GM23338 (cell line): ENCODE measurements at regions not wholly inside any gene's neighbourhood (a gene's known extent, or its start where the extent isn't known, plus 50 kb on each side); places are given as distances from the start of the nearest gene placed in this dataset.

Source experiments
- CREB1 ChIP-seq: fragments of 250-450 bp; sonication (Bioruptor Pico); IDR thresholded peaks from 2 replicates; pipeline ENCODE4 v1.5.0; 2020; ENCODE audit warnings: low read depth, mild to moderate bottlenecking, moderate library complexity
- CTCF ChIP-seq, 2 experiments: fragments of 200-600 bp in 1 of 2; sonication (generic) in 1 of 2; conservative IDR thresholded peaks; 2 replicates each; pipeline versions ENCODE4 v1.5.1 to v1.6.1; 2016 to 2017; ENCODE audit warnings: antibody characterized with exemption in 2 of 2, low read depth in 2 of 2, mild to moderate bottlenecking in 2 of 2, moderate library complexity in 1 of 2
- EZH2 ChIP-seq: fragments of 200-600 bp; sonication (generic); IDR thresholded peaks from one replicate; pipeline ENCODE4 v1.8.0; 2017; ENCODE audit warnings: antibody characterized with exemption, mild to moderate bottlenecking, low read depth; ENCODE audit not compliant: unreplicated experiment
- POLR2AphosphoS5 ChIP-seq: IDR thresholded peaks from 2 replicates; pipeline ENCODE4 v1.6.1; 2016; ENCODE audit warnings: antibody characterized with exemption, low read depth
- REST ChIP-seq: IDR thresholded peaks from one replicate; pipeline ENCODE4 v1.6.1; 2018; ENCODE audit warnings: antibody characterized with exemption; ENCODE audit not compliant: unreplicated experiment
- ZNF331 ChIP-seq: fragments of 250-450 bp; sonication (Bioruptor Pico); IDR thresholded peaks from 2 replicates; pipeline ENCODE4 v1.5.0; 2020; ENCODE audit warnings: low read depth, mild to moderate bottlenecking, moderate library complexity

- TF ChIP-seq EZH2 (no peak), CTCF (conservative IDR thresholded peaks at IDR 0.05; ENCODE audit: low read depth in 2 of 2) (no peak), ZNF331 (CRISPR knock-in tag) (no peak), CREB1 (CRISPR knock-in tag) (no peak), REST (no peak), POLR2AphosphoS5 (no peak)
These were observed 116.5 kb upstream of the ADAMTS18 start for GRCh38 chr16:77551357-77551756.
